GM19043 (cell line): ENCODE measurements at regions not wholly inside any gene's neighbourhood (a gene's known extent, or its start where the extent isn't known, plus 50 kb on each side); places are given as distances from the start of the nearest gene placed in this dataset.

ENCODE experiments used
- ATAC-seq: cut with Tn5 transposase; IDR thresholded peaks from one replicate; pipeline ENCODE4 v1.9.1; 2021; ENCODE audit warnings: low read depth; ENCODE audit not compliant: unreplicated experiment

GRCh38 chr9:87233899-87234455 lies 263.7 kb upstream of the DAPK1 start:
- no peak for ATAC-seq

- ATAC-seq, result no peak
These were observed 262.8 kb upstream of the DAPK1 start for GRCh38 chr9:87234854-87235253.

GRCh38 chr9:87236546-87236945 lies 261.1 kb upstream of the DAPK1 start:
- no peak for ATAC-seq

GRCh38 chr9:87237336-87237735 lies 260.3 kb upstream of the DAPK1 start:
- no peak for ATAC-seq

- no peak for ATAC-seq
These were observed 259.1 kb upstream of the DAPK1 start for GRCh38 chr9:87238545-87238944.

- ATAC-seq, result no peak
These were observed 258.4 kb upstream of the DAPK1 start for GRCh38 chr9:87239312-87239711.

- ATAC-seq, result no peak
These were observed 254.1 kb upstream of the DAPK1 start for GRCh38 chr9:87243602-87244001.

GRCh38 chr9:87245271-87245670 lies 252.4 kb upstream of the DAPK1 start:
- no peak for ATAC-seq

GRCh38 chr9:87247097-87247496 lies 250.6 kb upstream of the DAPK1 start:
- ATAC-seq, result no peak

- ATAC-seq, result no peak
These were observed 248.6 kb upstream of the DAPK1 start for GRCh38 chr9:87249029-87249428.

- ATAC-seq, result no peak
These were observed 247.5 kb upstream of the DAPK1 start for GRCh38 chr9:87250205-87250604.

- ATAC-seq, result no peak
These were observed 242.1 kb upstream of the DAPK1 start for GRCh38 chr9:87255431-87256155.

- no peak for ATAC-seq
These were observed 240.7 kb upstream of the DAPK1 start for GRCh38 chr9:87256973-87257372.

- no peak for ATAC-seq
These were observed 237.8 kb upstream of the DAPK1 start for GRCh38 chr9:87259543-87260518.

- no peak for ATAC-seq
These were observed 234.4 kb upstream of the DAPK1 start for GRCh38 chr9:87263291-87263690.

GRCh38 chr9:87266697-87267096 lies 231.0 kb upstream of the DAPK1 start:
- ATAC-seq, result no peak

GRCh38 chr9:87267251-87268070 lies 230.2 kb upstream of the DAPK1 start:
- ATAC-seq, result no peak

GRCh38 chr9:87269296-87270176 lies 228.1 kb upstream of the DAPK1 start:
- ATAC-seq, result no peak

- ATAC-seq, result no peak
These were observed 227.3 kb upstream of the DAPK1 start for GRCh38 chr9:87270221-87270847.
